ENCODE measurements at regions not wholly inside any gene's neighbourhood (a gene's known extent, or its start where the extent isn't known, plus 50 kb on each side); places are given as distances from the start of the nearest gene placed in this dataset.

DNA sequence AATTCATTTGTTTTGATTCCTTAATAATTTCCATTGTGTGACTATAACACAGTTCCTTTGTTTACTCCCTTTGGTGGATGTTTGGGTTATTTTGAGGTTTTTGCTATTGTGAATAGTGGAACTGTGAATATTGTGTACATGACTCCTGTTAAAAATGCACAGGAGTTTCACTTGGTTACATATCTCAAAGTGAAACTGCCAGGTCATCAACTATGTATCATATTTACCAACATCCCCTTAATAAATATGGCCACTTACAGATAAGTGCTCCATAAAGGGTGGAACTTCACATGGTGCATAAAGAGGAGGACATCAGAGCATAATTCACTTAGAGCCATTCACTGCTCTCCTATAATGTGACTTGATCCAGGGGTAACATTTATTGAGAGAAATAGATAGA is 328.9 kb downstream of the SEC23A start:
- DNase-seq (ENCODE audit: low spot score): no peak
- H3K4me1 Mint-ChIP-seq (ENCODE audit: low read depth): no peaks in the 10 kb centered on the region
- no peak overlapping the region for H3K27ac Mint-ChIP-seq
- intact Hi-C loops (cut with micrococcal nuclease): no loop called here
- no peak overlapping the region for H3K4me3 Mint-ChIP-seq
- H3K27me3 Mint-ChIP-seq (ENCODE audit: insufficient read depth): no peaks in the 10 kb centered on the region
- H3K9me3 Mint-ChIP-seq: no peaks in the 10 kb centered on the region
- H3K36me3 Mint-ChIP-seq (ENCODE audit: low read depth): no peaks in the 10 kb centered on the region

DNA sequence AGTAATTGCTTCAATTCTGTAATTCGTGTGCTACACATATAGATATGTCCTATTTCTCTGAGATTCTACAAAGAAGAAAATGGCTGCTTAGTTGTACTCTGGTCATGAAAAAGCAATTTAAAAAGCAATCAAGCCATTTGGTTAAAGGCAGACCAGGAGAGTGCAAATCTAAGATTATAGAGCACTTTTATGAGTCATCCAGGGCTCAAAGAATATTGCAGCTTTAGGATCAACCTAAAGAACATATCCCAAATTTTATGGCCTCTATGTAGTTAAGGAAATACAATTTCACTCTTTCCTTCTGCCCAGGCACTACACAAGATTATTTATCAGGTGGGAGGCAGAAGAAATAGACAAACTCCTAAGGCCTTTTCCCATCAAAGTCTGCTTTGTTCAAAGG is 332.8 kb downstream of the SEC23A start:
- H3K4me1 Mint-ChIP-seq (ENCODE audit: low read depth): no peaks in the 10 kb centered on the region
- no peak for DNase-seq (ENCODE audit: low spot score)
- no peak overlapping the region for H3K27ac Mint-ChIP-seq
- H3K4me3 Mint-ChIP-seq: no peak overlapping the region
- H3K27me3 Mint-ChIP-seq (ENCODE audit: insufficient read depth): no peaks in the 10 kb centered on the region
- intact Hi-C loops (cut with micrococcal nuclease): no loop called here
- H3K9me3 Mint-ChIP-seq: peaks cover 2% of the 10 kb centered on the region
- H3K36me3 Mint-ChIP-seq (ENCODE audit: low read depth): no peaks in the 10 kb centered on the region

GRCh38 chr14:38762845-38763244 is 340.2 kb downstream of the SEC23A start:
- H3K9me3 Mint-ChIP-seq: peaks cover 8% of the 10 kb centered on the region
- DNase-seq (ENCODE audit: low spot score): no peak
- intact Hi-C loops (cut with micrococcal nuclease): no loop called here
- H3K36me3 Mint-ChIP-seq (ENCODE audit: low read depth): no peaks in the 10 kb centered on the region
- H3K27me3 Mint-ChIP-seq (ENCODE audit: insufficient read depth): no peaks in the 10 kb centered on the region
- no peak overlapping the region for H3K27ac Mint-ChIP-seq
- no peaks in the 10 kb centered on the region for H3K4me1 Mint-ChIP-seq (ENCODE audit: low read depth)
- H3K4me3 Mint-ChIP-seq: no peak overlapping the region

- no peak for DNase-seq (ENCODE audit: low spot score)
- H3K4me1 Mint-ChIP-seq (ENCODE audit: low read depth): no peaks in the 10 kb centered on the region
- no peak overlapping the region for H3K4me3 Mint-ChIP-seq
- intact Hi-C loops (cut with micrococcal nuclease): no loop called here
- no peaks in the 10 kb centered on the region for H3K36me3 Mint-ChIP-seq (ENCODE audit: low read depth)
- no peak overlapping the region for H3K27ac Mint-ChIP-seq
- H3K27me3 Mint-ChIP-seq (ENCODE audit: insufficient read depth): no peaks in the 10 kb centered on the region
- H3K9me3 Mint-ChIP-seq: peaks cover 8% of the 10 kb centered on the region
Observed at GRCh38 chr14:38762426-38762825, 340.6 kb downstream of the SEC23A start.

- Mint-ChIP-seq H3K9me3 (peaks cover 8% of the 10 kb centered on the region), H3K4me3 (no peak overlapping the region), H3K36me3 (ENCODE audit: low read depth) (no peaks in the 10 kb centered on the region), H3K27ac (no peak overlapping the region), H3K4me1 (ENCODE audit: low read depth) (no peaks in the 10 kb centered on the region), H3K27me3 (ENCODE audit: insufficient read depth) (no peaks in the 10 kb centered on the region)
- intact Hi-C loops (cut with micrococcal nuclease): no loop called here
- DNase-seq (ENCODE audit: low spot score): no peak
Observed at GRCh38 chr14:38761033-38761432, 342.0 kb downstream of the SEC23A start.

DNA sequence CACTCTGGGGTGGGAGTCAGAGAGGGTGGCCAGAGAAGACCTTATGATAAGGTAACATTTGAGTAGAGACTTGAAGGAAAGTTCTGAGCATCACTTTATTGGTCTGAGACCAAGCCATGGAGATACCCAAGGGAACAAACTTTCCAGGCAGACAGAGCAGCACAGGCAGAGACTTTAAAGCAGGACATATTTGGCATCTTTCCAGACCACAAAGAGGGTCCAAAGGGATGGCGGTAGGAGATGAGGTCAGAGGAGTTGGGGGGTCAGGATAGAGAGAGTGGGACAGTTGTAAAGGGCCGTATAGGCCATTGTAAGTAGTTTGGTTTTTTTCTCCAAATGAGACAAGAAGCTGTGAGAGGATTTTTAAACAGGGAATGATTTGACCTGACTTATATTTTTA is 344.4 kb downstream of the SEC23A start:
- Mint-ChIP-seq H3K36me3 (ENCODE audit: low read depth) (no peaks in the 10 kb centered on the region), H3K27ac (no peak overlapping the region), H3K27me3 (ENCODE audit: insufficient read depth) (no peaks in the 10 kb centered on the region), H3K4me1 (ENCODE audit: low read depth) (no peaks in the 10 kb centered on the region), H3K9me3 (no peaks in the 10 kb centered on the region), H3K4me3 (no peak overlapping the region)
- intact Hi-C loops (cut with micrococcal nuclease): no loop called here
- DNase-seq (ENCODE audit: low spot score): no peak

DNA sequence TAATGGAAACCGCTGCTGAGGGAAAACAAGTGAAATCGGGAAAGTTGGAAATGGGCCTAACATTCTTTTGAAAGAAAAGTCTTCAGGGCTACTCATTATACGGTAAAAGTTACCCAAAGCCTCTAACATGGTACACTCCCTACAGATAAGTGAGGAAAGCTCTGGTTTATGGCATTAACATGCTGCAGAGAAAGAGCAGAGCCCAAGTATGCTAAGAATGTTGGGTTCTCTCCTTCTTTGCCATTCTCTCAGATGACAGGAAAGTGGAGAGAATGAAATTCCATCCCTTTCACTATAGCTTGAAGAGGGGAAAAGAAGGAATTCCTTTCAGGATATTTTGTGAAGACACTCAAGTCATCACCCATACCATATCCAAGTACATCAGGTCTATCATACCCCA is 348.0 kb downstream of the SEC23A start:
- no peaks in the 10 kb centered on the region for H3K4me1 Mint-ChIP-seq (ENCODE audit: low read depth)
- no peak for DNase-seq (ENCODE audit: low spot score)
- H3K4me3 Mint-ChIP-seq: no peak overlapping the region
- H3K36me3 Mint-ChIP-seq (ENCODE audit: low read depth): no peaks in the 10 kb centered on the region
- intact Hi-C loops (cut with micrococcal nuclease): no loop called here
- no peaks in the 10 kb centered on the region for H3K27me3 Mint-ChIP-seq (ENCODE audit: insufficient read depth)
- no peaks in the 10 kb centered on the region for H3K9me3 Mint-ChIP-seq
- no peak overlapping the region for H3K27ac Mint-ChIP-seq

- Mint-ChIP-seq H3K4me1 (ENCODE audit: low read depth) (no peaks in the 10 kb centered on the region), H3K4me3 (no peak overlapping the region), H3K9me3 (no peaks in the 10 kb centered on the region), H3K27ac (no peak overlapping the region), H3K36me3 (ENCODE audit: low read depth) (no peaks in the 10 kb centered on the region), H3K27me3 (ENCODE audit: insufficient read depth) (no peaks in the 10 kb centered on the region)
- no peak for DNase-seq (ENCODE audit: low spot score)
- intact Hi-C loops (cut with micrococcal nuclease): no loop called here
Observed at GRCh38 chr14:38752750-38753149, 350.3 kb downstream of the SEC23A start.

DNA sequence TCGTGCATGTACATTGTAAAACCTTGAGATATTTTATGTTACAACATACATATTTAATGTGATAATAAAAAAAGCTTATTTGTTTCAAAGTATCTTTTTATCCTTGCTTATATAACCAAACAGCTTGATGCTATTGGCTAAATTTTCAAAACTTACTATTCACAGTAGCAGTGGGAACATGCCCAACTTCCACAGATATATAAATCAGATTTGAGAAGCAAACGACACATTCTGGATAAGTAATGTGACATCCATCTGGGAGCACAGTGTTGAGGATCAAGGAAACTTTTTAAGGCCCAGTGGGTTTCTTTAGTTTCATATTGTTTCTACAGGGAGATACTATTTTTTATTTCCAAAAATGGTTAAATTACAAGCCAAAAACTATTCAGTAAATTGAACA is 350.7 kb downstream of the SEC23A start:
- Mint-ChIP-seq H3K9me3 (no peaks in the 10 kb centered on the region), H3K4me3 (no peak overlapping the region), H3K27ac (no peak overlapping the region), H3K36me3 (ENCODE audit: low read depth) (no peaks in the 10 kb centered on the region), H3K27me3 (ENCODE audit: insufficient read depth) (no peaks in the 10 kb centered on the region), H3K4me1 (ENCODE audit: low read depth) (no peaks in the 10 kb centered on the region)
- no peak for DNase-seq (ENCODE audit: low spot score)
- intact Hi-C loops (cut with micrococcal nuclease): no loop called here

DNA sequence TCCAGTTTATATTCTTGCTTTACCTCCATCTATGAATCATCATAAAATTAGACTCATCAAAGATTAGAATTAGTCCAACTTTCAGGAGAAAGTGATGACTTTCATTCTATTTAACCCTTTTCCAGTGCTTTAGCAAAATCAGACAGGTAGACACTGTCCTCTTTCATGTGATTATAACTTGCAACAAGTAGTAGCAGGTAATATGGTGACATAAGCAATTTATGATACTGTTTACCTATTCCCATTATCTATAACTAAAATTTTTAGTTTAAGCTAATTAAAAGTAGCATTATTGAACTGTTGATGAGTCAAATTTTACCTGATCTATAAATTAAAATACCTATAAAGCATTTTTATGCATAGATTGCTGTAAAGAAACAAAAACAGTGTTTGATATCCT is 351.6 kb downstream of the SEC23A start:
- no peak overlapping the region for H3K4me3 Mint-ChIP-seq
- H3K27me3 Mint-ChIP-seq (ENCODE audit: insufficient read depth): no peaks in the 10 kb centered on the region
- no peak for DNase-seq (ENCODE audit: low spot score)
- no peaks in the 10 kb centered on the region for H3K9me3 Mint-ChIP-seq
- no peaks in the 10 kb centered on the region for H3K36me3 Mint-ChIP-seq (ENCODE audit: low read depth)
- H3K27ac Mint-ChIP-seq: no peak overlapping the region
- intact Hi-C loops (cut with micrococcal nuclease): no loop called here
- no peaks in the 10 kb centered on the region for H3K4me1 Mint-ChIP-seq (ENCODE audit: low read depth)

DNA sequence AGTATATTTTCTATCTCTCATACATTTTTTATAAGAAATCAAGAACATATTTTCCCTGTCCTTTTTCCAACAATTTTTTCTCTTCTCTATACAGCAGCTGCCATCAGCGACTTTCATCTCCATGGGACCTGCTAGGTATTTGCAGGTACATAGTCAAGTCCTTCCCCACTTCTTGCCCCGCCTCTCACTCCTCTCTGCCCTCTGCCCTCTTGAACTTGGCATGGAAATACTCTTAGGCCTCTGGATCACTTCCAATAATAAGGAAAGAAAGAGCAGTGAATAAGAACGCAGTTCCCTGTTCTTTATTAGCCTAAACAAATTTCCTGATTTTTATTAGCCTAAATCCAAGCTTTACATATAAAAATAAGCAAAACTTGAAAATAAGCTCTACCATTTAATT is 353.1 kb downstream of the SEC23A start:
- no peak for DNase-seq (ENCODE audit: low spot score)
- H3K9me3 Mint-ChIP-seq: no peaks in the 10 kb centered on the region
- H3K4me3 Mint-ChIP-seq: no peak overlapping the region

GRCh38 chr14:38745861-38746260 is 357.2 kb downstream of the SEC23A start:
- Mint-ChIP-seq H3K9me3 (no peaks in the 10 kb centered on the region), H3K27me3 (ENCODE audit: insufficient read depth) (no peaks in the 10 kb centered on the region), H3K4me3 (no peak overlapping the region), H3K27ac (no peak overlapping the region), H3K4me1 (ENCODE audit: low read depth) (no peaks in the 10 kb centered on the region), H3K36me3 (ENCODE audit: low read depth) (no peaks in the 10 kb centered on the region)
- DNase-seq (ENCODE audit: low spot score): no peak
- intact Hi-C loops (cut with micrococcal nuclease): no loop called here

More for the DNA sequence above, 353.1 kb downstream of the SEC23A start:
- H3K36me3 Mint-ChIP-seq (ENCODE audit: low read depth): no peaks in the 10 kb centered on the region
- H3K27ac Mint-ChIP-seq: no peak overlapping the region
- intact Hi-C loops (cut with micrococcal nuclease): no loop called here
- H3K4me1 Mint-ChIP-seq (ENCODE audit: low read depth): no peaks in the 10 kb centered on the region
- H3K27me3 Mint-ChIP-seq (ENCODE audit: insufficient read depth): no peaks in the 10 kb centered on the region

DNA sequence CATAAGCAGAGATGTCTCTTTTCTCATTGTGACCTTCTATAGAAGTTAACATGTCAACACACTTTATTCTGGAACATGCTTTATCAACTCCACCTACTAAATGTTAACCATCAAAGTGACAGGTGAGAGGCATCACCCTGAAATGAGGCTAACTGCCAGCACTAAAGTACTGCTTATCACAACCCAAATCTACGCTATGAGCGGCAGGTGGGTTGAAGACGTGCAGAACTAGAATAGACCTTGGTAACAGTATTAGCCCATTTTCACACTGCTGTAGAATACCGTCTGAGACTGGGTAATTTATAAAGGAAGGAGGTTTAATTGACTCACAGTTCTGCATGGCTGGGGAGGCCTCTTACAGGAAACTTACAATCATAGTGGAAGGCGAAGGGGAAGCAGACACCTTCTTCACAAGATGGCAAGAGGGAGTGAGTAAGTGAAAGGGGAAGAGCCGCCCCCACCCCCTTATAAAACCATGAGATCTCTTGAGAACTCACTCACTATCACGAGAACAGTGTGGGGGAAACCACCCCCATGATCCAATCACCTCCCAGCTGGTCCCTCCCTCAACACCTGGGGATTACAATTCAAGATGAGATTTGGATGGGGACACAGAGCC is 359.0 kb downstream of the SEC23A start:
- Mint-ChIP-seq H3K4me3 (no peak overlapping the region), H3K27me3 (ENCODE audit: insufficient read depth) (no peaks in the 10 kb centered on the region), H3K4me1 (ENCODE audit: low read depth) (no peaks in the 10 kb centered on the region), H3K36me3 (ENCODE audit: low read depth) (no peaks in the 10 kb centered on the region), H3K27ac (no peak overlapping the region), H3K9me3 (no peaks in the 10 kb centered on the region)
- no peak for DNase-seq (ENCODE audit: low spot score)
- intact Hi-C loops (cut with micrococcal nuclease): no loop called here

DNA sequence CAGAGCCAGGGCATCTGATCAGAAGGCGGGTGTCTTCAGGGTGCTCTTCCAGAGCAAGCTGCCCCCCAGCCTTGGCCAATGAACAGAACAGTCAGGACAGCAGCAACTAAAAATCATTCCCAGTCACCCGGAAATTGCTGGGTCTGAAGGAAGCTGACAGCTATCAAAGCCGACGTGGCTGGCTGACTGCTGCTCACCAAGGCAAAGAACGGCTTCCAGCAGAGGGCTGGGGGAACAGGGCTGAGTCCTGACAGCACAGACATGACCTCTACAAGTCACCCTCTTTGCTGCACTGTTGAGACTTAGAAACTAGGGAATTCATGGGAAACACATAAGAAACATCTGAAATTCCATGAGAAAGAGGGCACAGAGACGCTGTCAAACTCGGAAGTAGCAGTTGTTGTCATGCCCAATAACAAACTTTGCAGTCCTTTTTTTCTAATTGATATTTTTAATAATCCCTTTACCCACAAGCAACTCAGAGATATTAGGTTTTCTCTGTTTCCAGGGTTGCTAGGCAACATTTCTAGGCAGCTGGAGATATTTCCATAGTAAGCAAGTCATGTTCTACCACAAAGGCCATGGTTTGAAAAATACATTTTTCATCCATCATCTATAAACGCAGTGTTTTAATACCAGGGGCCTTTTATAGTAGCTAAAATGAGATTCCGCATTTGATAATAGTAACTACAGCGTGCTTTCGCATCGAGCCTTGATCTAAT is 365.2 kb downstream of the SEC23A start:
- no peaks in the 10 kb centered on the region for H3K36me3 Mint-ChIP-seq (ENCODE audit: low read depth)
- no peak overlapping the region for H3K27ac Mint-ChIP-seq
- H3K9me3 Mint-ChIP-seq: no peaks in the 10 kb centered on the region
- H3K27me3 Mint-ChIP-seq (ENCODE audit: insufficient read depth): no peaks in the 10 kb centered on the region
- intact Hi-C loops (cut with micrococcal nuclease): no loop called here
- H3K4me3 Mint-ChIP-seq: no peak overlapping the region
- DNase-seq (ENCODE audit: low spot score): no peak
- H3K4me1 Mint-ChIP-seq (ENCODE audit: low read depth): no peaks in the 10 kb centered on the region
